ENCODE measurements at regions not wholly inside any gene's neighbourhood (a gene's known extent, or its start where the extent isn't known, plus 50 kb on each side); places are given as distances from the start of the nearest gene placed in this dataset.

GRCh38 chr2:196538189-196538588 lies 101.3 kb upstream of the CCDC150 start:
- DNase-seq, result no peak

GRCh38 chr2:196538646-196539045 lies 100.9 kb upstream of the CCDC150 start:
- no peak for DNase-seq

GRCh38 chr2:196544906-196545433 lies 94.5 kb upstream of the CCDC150 start:
- DNase-seq, result no peak

- DNase-seq, result no peak
Measured at GRCh38 chr2:196546151-196546919, 93.2 kb upstream of the CCDC150 start.

GRCh38 chr2:196549052-196549451 lies 90.5 kb upstream of the CCDC150 start:
- DNase-seq, result no peak

GRCh38 chr2:196551014-196551413 lies 88.5 kb upstream of the CCDC150 start:
- no peak for DNase-seq

- DNase-seq, result no peak
Measured at GRCh38 chr2:196555161-196555560, 84.4 kb upstream of the CCDC150 start.

- no peak for DNase-seq
Measured at GRCh38 chr2:196555726-196556125, 83.8 kb upstream of the CCDC150 start.

GRCh38 chr2:196558497-196558896 lies 81.0 kb upstream of the CCDC150 start:
- DNase-seq, result no peak

GRCh38 chr2:196563876-196564275 lies 75.6 kb upstream of the CCDC150 start:
- no peak for DNase-seq

- DNase-seq, result no peak
Measured at GRCh38 chr2:196565106-196565765, 74.3 kb upstream of the CCDC150 start.

- no peak for DNase-seq
Measured at GRCh38 chr2:196565982-196566381, 73.5 kb upstream of the CCDC150 start.

- DNase-seq, result no peak
Measured at GRCh38 chr2:196566961-196567666, 72.4 kb upstream of the CCDC150 start.

- no peak for DNase-seq
Measured at GRCh38 chr2:196568506-196568905, 71.0 kb upstream of the CCDC150 start.

- DNase-seq, result no peak
Measured at GRCh38 chr2:196584903-196585302, 54.6 kb upstream of the CCDC150 start.

- peak; percentile 54 for DNase-seq
Measured at GRCh38 chr2:196586511-196586991, 53.0 kb upstream of the CCDC150 start.

GRCh38 chr2:196587056-196587455 lies 52.5 kb upstream of the CCDC150 start:
- no peak for DNase-seq

GRCh38 chr2:196587739-196588138 lies 51.8 kb upstream of the CCDC150 start:
- DNase-seq, result no peak

GRCh38 chr2:196589419-196589818 lies 50.1 kb upstream of the CCDC150 start:
- no peak for DNase-seq

All from activated CD4-positive, alpha-beta T cell treated with anti-CD3 and anti-CD28 coated beads, Interleukin-2, amount 50 U/mL, for 16 hours (primary cell).